Endodermal cell (in vitro differentiated cells): ENCODE measurements at regions not wholly inside any gene's neighbourhood (a gene's known extent, or its start where the extent isn't known, plus 50 kb on each side); places are given as distances from the start of the nearest gene placed in this dataset.

Experiments used
- DNase-seq: peaks from one replicate; pipeline ENCODE4 v3.0.0-alpha.2; 2017
- H3K27ac ChIP-seq: 2 replicates; pipeline ENCODE4 v1.5.1; 2013; ENCODE audit warnings: mild to moderate bottlenecking, low read depth, low read length, moderate library complexity
- H3K27me3 ChIP-seq: 2 replicates; pipeline ENCODE4 v1.6.1; 2013; ENCODE audit warnings: mild to moderate bottlenecking, low read length, moderate library complexity; ENCODE audit not compliant: insufficient read depth, control insufficient read depth, poor library complexity, severe bottlenecking
- H3K36me3 ChIP-seq: 2 replicates; pipeline ENCODE4 v1.7.0; 2013; ENCODE audit warnings: mild to moderate bottlenecking, low read length, moderate library complexity; ENCODE audit not compliant: control insufficient read depth, insufficient read depth
- H3K4me1 ChIP-seq: one replicate; pipeline ENCODE4 v1.7.0; 2013; ENCODE audit warnings: low read length; ENCODE audit not compliant: control insufficient read depth, insufficient read depth
- H3K4me3 ChIP-seq: 2 replicates; pipeline ENCODE4 v1.5.1; 2013; ENCODE audit warnings: mild to moderate bottlenecking, low read length, moderate library complexity
- H3K9ac ChIP-seq: 2 replicates; pipeline ENCODE4 v1.6.1; 2013; ENCODE audit warnings: mild to moderate bottlenecking, low read length, moderate library complexity; ENCODE audit not compliant: poor library complexity, severe bottlenecking; ENCODE audit errors: extremely low read depth
- H3K9me3 ChIP-seq: 2 replicates; pipeline ENCODE4 v1.6.1; 2013; ENCODE audit warnings: mild to moderate bottlenecking, low read length, moderate library complexity; ENCODE audit not compliant: control insufficient read depth
- H3K27ac Mint-ChIP-seq: 2 replicates; pipeline ENCODE4 v1.8.0; 2020; ENCODE audit warnings: mixed read lengths
- H3K27me3 Mint-ChIP-seq: 2 replicates; pipeline ENCODE4 v1.8.0; 2021; ENCODE audit warnings: mild to moderate bottlenecking, mixed read lengths; ENCODE audit not compliant: insufficient read depth
- H3K36me3 Mint-ChIP-seq: 2 replicates; pipeline ENCODE4 v1.8.0; 2020; ENCODE audit warnings: low read depth, mixed read lengths
- H3K4me1 Mint-ChIP-seq: 2 replicates; pipeline ENCODE4 v1.8.0; 2020; ENCODE audit warnings: mixed read lengths
- H3K4me3 Mint-ChIP-seq: 2 replicates; pipeline ENCODE4 v1.8.0; 2020; ENCODE audit warnings: mild to moderate bottlenecking, moderate library complexity, mixed read lengths
- H3K9me3 Mint-ChIP-seq: 2 replicates; pipeline ENCODE4 v1.8.0; 2020; ENCODE audit warnings: mild to moderate bottlenecking, mixed read lengths
- WGBS, 2 experiments: methylation state at CpG; one replicate each; pipeline versions ENCODE4 v1.1.5 to v1.1.7; 2013; ENCODE audit warnings: missing lambda C conversion rate in 2 of 2, mixed read lengths in 1 of 2; ENCODE audit not compliant: insufficient coverage in 1 of 2, insufficient read length in 1 of 2; 5-methylcytosine and 5-hydroxymethylcytosine counted together
- TF ChIP-seq, protein P1 (sequence below): fragments of 200-600 bp; sonication (generic); conservative IDR thresholded peaks from 2 replicates; pipeline ENCODE4 v1.5.0; 2021; ENCODE audit warnings: antibody characterized with exemption, mild to moderate bottlenecking

DNA sequence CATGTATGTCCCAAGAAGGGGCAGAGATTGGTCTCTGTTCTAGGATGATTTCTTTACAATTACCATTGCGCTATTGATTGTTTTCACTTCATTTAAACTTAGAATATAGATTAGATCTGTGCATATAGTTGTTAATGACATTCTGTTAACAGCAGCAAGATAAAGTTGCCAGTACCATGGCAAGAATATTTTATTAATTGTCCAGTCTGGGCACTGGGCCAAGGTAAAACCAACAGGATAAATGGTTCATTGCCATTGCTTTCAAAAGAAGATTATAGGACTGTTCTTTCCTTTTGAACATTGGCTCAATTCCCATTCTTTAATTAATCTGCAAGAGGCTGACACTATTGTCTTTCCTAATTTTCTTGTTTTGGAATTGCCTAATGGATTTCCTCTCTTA lies 592.4 kb downstream of the RFPL4B start:
- WGBS, 2 experiments, result 100% methylated on average over 1 of the region's 1 CpG; no CpG with 5 or more reads in 1 of the 2 experiments
- no peak overlapping the region for H3K27ac Mint-ChIP-seq
- H3K27me3 ChIP-seq, result no peaks in the 10 kb centered on the region
- H3K36me3 Mint-ChIP-seq, result no peaks in the 10 kb centered on the region
- no peak overlapping the region for H3K27ac ChIP-seq
- no peaks in the 10 kb centered on the region for H3K9me3 ChIP-seq
- no peaks in the 10 kb centered on the region for H3K36me3 ChIP-seq
- no peak for DNase-seq
- H3K4me1 ChIP-seq, result no peaks in the 10 kb centered on the region
- peaks cover 13% of the 10 kb centered on the region for H3K4me1 Mint-ChIP-seq
- H3K9me3 Mint-ChIP-seq, result no peaks in the 10 kb centered on the region
- TF ChIP-seq, protein P1, sequence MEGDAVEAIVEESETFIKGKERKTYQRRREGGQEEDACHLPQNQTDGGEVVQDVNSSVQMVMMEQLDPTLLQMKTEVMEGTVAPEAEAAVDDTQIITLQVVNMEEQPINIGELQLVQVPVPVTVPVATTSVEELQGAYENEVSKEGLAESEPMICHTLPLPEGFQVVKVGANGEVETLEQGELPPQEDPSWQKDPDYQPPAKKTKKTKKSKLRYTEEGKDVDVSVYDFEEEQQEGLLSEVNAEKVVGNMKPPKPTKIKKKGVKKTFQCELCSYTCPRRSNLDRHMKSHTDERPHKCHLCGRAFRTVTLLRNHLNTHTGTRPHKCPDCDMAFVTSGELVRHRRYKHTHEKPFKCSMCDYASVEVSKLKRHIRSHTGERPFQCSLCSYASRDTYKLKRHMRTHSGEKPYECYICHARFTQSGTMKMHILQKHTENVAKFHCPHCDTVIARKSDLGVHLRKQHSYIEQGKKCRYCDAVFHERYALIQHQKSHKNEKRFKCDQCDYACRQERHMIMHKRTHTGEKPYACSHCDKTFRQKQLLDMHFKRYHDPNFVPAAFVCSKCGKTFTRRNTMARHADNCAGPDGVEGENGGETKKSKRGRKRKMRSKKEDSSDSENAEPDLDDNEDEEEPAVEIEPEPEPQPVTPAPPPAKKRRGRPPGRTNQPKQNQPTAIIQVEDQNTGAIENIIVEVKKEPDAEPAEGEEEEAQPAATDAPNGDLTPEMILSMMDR, result no peak
- H3K4me3 Mint-ChIP-seq, result no peak overlapping the region
- no peak overlapping the region for H3K4me3 ChIP-seq
- no peak overlapping the region for H3K9ac ChIP-seq
- H3K27me3 Mint-ChIP-seq, result peaks cover 11% of the 10 kb centered on the region

DNA sequence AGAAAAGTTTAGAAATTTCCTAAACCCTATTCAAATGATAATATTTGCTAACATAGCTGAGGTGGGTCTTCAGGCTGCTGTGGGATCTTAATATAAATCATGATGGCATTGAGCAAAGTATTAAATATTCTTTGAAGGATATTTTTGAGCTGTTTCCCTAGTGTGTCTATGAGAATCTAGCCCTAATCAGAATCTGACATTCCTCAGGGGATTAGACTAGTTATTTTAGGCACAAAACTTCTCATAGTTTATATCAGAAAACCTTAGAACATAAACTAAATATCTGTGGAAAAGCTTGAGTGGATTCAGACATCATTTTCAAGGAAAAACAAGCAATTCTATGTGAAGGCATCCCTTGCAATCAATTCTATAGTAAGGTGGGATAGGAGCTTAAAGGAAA lies 594.5 kb downstream of the RFPL4B start:
- peaks cover 13% of the 10 kb centered on the region for H3K4me1 Mint-ChIP-seq
- Histone ChIP-seq H3K36me3 (no peaks in the 10 kb centered on the region), H3K4me3 (no peak overlapping the region), H3K9me3 (no peaks in the 10 kb centered on the region), H3K27me3 (no peaks in the 10 kb centered on the region), H3K27ac (no peak overlapping the region), H3K9ac (no peak overlapping the region), H3K4me1 (no peaks in the 10 kb centered on the region)
- DNase-seq, result no peak
- no peak overlapping the region for H3K4me3 Mint-ChIP-seq
- H3K27ac Mint-ChIP-seq, result no peak overlapping the region
- TF ChIP-seq, protein P1, result no peak
- no peaks in the 10 kb centered on the region for H3K36me3 Mint-ChIP-seq
- H3K27me3 Mint-ChIP-seq, result peaks cover 18% of the 10 kb centered on the region
- no peaks in the 10 kb centered on the region for H3K9me3 Mint-ChIP-seq

DNA sequence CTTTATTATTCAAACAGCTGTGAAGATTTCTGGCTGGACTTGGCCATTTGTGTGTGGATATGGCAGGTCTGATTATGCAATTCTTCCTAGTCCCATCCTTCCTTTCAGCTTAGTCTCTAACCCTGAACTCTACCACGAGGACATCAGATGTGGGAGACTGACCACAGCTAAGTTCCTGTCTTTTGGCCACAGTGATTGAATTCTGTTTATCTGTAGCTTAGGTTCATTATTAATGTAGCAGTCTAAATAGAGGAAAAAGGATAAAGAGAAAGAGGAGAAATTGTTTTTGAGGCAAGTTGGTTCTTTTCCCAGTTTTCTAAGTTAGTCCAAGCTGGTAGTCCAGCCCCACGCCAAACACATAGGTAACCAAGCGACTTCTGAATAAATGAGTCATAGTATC lies 598.9 kb downstream of the RFPL4B start:
- no peaks in the 10 kb centered on the region for H3K4me1 ChIP-seq
- H3K9me3 Mint-ChIP-seq, result no peaks in the 10 kb centered on the region
- H3K9ac ChIP-seq, result no peak overlapping the region

More for the DNA sequence above, 598.9 kb downstream of the RFPL4B start:
- DNase-seq, result no peak
- TF ChIP-seq, protein P1, result no peak
- Mint-ChIP-seq H3K36me3 (no peaks in the 10 kb centered on the region), H3K4me3 (no peak overlapping the region), H3K27me3 (peaks cover 18% of the 10 kb centered on the region), H3K4me1 (peaks cover 13% of the 10 kb centered on the region), H3K27ac (no peak overlapping the region)
- Histone ChIP-seq H3K9me3 (no peaks in the 10 kb centered on the region), H3K27ac (no peak overlapping the region), H3K36me3 (no peaks in the 10 kb centered on the region), H3K27me3 (no peaks in the 10 kb centered on the region), H3K4me3 (no peak overlapping the region)
- WGBS, 2 experiments, result 91 to 94% methylated on average over 2 to 3 of the region's 3 CpGs
